ENCODE measurements at regions not wholly inside any gene's neighbourhood (a gene's known extent, or its start where the extent isn't known, plus 50 kb on each side); places are given as distances from the start of the nearest gene placed in this dataset.
A peak's percentile ranks its signal among the peaks of the same experiment; 100 is the strongest.

- no peak overlapping the region for H3K4me3 Mint-ChIP-seq (ENCODE audit: low read depth)
- no peak overlapping the region for H3K27ac Mint-ChIP-seq
- H3K27me3 Mint-ChIP-seq: peaks cover 54% of the 10 kb centered on the region
- no peaks in the 10 kb centered on the region for H3K4me1 Mint-ChIP-seq (ENCODE audit: low read depth)
- no peak for DNase-seq (ENCODE audit: low spot score, unreplicated experiment)
- TF ChIP-seq CTCF (IDR thresholded peaks at IDR 0.05; ENCODE audit: unreplicated experiment): no peak
- no peaks in the 10 kb centered on the region for H3K9me3 Mint-ChIP-seq (ENCODE audit: low read depth)
- no peaks in the 10 kb centered on the region for H3K36me3 Mint-ChIP-seq (ENCODE audit: insufficient read depth)
Observed at GRCh38 chr14:104471114-104471513, 108.5 kb upstream of the C14orf180 start.

GRCh38 chr14:104472073-104472472 is 107.5 kb upstream of the C14orf180 start:
- H3K27me3 Mint-ChIP-seq: peaks cover 45% of the 10 kb centered on the region
- no peak for TF ChIP-seq CTCF (IDR thresholded peaks at IDR 0.05; ENCODE audit: unreplicated experiment)
- DNase-seq (ENCODE audit: low spot score, unreplicated experiment): no peak
- H3K36me3 Mint-ChIP-seq (ENCODE audit: insufficient read depth): no peaks in the 10 kb centered on the region
- H3K27ac Mint-ChIP-seq: no peak overlapping the region
- H3K4me1 Mint-ChIP-seq (ENCODE audit: low read depth): no peaks in the 10 kb centered on the region
- H3K4me3 Mint-ChIP-seq (ENCODE audit: low read depth): no peak overlapping the region
- no peaks in the 10 kb centered on the region for H3K9me3 Mint-ChIP-seq (ENCODE audit: low read depth)

- DNase-seq (ENCODE audit: low spot score, unreplicated experiment): no peak
- Mint-ChIP-seq H3K27me3 (peaks cover 39% of the 10 kb centered on the region), H3K9me3 (ENCODE audit: low read depth) (no peaks in the 10 kb centered on the region), H3K36me3 (ENCODE audit: insufficient read depth) (no peaks in the 10 kb centered on the region), H3K4me3 (ENCODE audit: low read depth) (no peak overlapping the region), H3K27ac (no peak overlapping the region), H3K4me1 (ENCODE audit: low read depth) (no peaks in the 10 kb centered on the region)
- no peak for TF ChIP-seq CTCF (IDR thresholded peaks at IDR 0.05; ENCODE audit: unreplicated experiment)
Observed at GRCh38 chr14:104472536-104473243, 106.9 kb upstream of the C14orf180 start.

GRCh38 chr14:104473244-104473565 is 106.4 kb upstream of the C14orf180 start:
- DNase-seq (ENCODE audit: low spot score, unreplicated experiment): no peak
- Mint-ChIP-seq H3K27ac (no peak overlapping the region), H3K9me3 (ENCODE audit: low read depth) (no peaks in the 10 kb centered on the region), H3K36me3 (ENCODE audit: insufficient read depth) (no peaks in the 10 kb centered on the region), H3K27me3 (peaks cover 34% of the 10 kb centered on the region), H3K4me3 (ENCODE audit: low read depth) (no peak overlapping the region), H3K4me1 (ENCODE audit: low read depth) (no peaks in the 10 kb centered on the region)
- TF ChIP-seq CTCF (IDR thresholded peaks at IDR 0.05; ENCODE audit: unreplicated experiment): peak; percentile 17

GRCh38 chr14:104473649-104474494 is 105.7 kb upstream of the C14orf180 start:
- H3K27me3 Mint-ChIP-seq: peaks cover 27% of the 10 kb centered on the region
- H3K4me1 Mint-ChIP-seq (ENCODE audit: low read depth): no peaks in the 10 kb centered on the region
- DNase-seq (ENCODE audit: low spot score, unreplicated experiment): no peak
- no peaks in the 10 kb centered on the region for H3K9me3 Mint-ChIP-seq (ENCODE audit: low read depth)
- H3K27ac Mint-ChIP-seq: no peak overlapping the region
- H3K36me3 Mint-ChIP-seq (ENCODE audit: insufficient read depth): no peaks in the 10 kb centered on the region
- no peak overlapping the region for H3K4me3 Mint-ChIP-seq (ENCODE audit: low read depth)
- TF ChIP-seq CTCF (IDR thresholded peaks at IDR 0.05; ENCODE audit: unreplicated experiment): no peak
